ENCODE measurements at regions not wholly inside any gene's neighbourhood (a gene's known extent, or its start where the extent isn't known, plus 50 kb on each side); places are given as distances from the start of the nearest gene placed in this dataset.

DNA sequence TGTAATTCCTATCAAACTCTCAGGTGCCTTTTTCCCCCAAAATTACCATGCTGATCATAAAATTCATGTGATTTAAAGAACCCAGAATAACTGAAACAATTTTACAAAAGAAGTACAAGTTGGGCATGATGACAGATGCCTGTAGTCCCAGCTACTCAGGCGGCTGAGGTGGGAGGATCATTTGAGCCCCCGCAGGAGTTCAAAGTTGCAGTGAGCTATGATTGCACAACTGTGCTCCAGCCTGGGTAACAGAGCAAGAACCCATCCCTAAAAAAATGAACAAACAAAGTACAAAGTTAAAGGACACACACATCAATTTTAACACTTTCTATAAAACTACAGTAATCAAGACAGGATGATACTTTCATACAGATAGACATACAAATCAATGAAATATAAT lies 97.9 kb upstream of the LPAR1 start:
- Histone ChIP-seq H3K27ac (replicated peaks) (no peak overlapping the region), H3K4me3 (replicated peaks; ENCODE audit: insufficient read depth, low read length) (no peak overlapping the region), H3K27me3 (ENCODE audit: insufficient read depth, poor library complexity, severe bottlenecking) (no peaks in the 10 kb centered on the region)
- TF ChIP-seq, protein P1, sequence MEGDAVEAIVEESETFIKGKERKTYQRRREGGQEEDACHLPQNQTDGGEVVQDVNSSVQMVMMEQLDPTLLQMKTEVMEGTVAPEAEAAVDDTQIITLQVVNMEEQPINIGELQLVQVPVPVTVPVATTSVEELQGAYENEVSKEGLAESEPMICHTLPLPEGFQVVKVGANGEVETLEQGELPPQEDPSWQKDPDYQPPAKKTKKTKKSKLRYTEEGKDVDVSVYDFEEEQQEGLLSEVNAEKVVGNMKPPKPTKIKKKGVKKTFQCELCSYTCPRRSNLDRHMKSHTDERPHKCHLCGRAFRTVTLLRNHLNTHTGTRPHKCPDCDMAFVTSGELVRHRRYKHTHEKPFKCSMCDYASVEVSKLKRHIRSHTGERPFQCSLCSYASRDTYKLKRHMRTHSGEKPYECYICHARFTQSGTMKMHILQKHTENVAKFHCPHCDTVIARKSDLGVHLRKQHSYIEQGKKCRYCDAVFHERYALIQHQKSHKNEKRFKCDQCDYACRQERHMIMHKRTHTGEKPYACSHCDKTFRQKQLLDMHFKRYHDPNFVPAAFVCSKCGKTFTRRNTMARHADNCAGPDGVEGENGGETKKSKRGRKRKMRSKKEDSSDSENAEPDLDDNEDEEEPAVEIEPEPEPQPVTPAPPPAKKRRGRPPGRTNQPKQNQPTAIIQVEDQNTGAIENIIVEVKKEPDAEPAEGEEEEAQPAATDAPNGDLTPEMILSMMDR (IDR thresholded peaks at IDR 0.05; ENCODE audit: insufficient read depth, low read length), result no peak
- TF ChIP-seq GABPA (IDR thresholded peaks at IDR 0.05; ENCODE audit: low read depth) (no peak), SPI1 (IDR thresholded peaks at IDR 0.05; ENCODE audit: borderline replicate concordance, low read depth) (no peak), POLR2AphosphoS5 (IDR thresholded peaks at IDR 0.05; ENCODE audit: low read depth) (no peak)
- TF ChIP-seq, protein P2, sequence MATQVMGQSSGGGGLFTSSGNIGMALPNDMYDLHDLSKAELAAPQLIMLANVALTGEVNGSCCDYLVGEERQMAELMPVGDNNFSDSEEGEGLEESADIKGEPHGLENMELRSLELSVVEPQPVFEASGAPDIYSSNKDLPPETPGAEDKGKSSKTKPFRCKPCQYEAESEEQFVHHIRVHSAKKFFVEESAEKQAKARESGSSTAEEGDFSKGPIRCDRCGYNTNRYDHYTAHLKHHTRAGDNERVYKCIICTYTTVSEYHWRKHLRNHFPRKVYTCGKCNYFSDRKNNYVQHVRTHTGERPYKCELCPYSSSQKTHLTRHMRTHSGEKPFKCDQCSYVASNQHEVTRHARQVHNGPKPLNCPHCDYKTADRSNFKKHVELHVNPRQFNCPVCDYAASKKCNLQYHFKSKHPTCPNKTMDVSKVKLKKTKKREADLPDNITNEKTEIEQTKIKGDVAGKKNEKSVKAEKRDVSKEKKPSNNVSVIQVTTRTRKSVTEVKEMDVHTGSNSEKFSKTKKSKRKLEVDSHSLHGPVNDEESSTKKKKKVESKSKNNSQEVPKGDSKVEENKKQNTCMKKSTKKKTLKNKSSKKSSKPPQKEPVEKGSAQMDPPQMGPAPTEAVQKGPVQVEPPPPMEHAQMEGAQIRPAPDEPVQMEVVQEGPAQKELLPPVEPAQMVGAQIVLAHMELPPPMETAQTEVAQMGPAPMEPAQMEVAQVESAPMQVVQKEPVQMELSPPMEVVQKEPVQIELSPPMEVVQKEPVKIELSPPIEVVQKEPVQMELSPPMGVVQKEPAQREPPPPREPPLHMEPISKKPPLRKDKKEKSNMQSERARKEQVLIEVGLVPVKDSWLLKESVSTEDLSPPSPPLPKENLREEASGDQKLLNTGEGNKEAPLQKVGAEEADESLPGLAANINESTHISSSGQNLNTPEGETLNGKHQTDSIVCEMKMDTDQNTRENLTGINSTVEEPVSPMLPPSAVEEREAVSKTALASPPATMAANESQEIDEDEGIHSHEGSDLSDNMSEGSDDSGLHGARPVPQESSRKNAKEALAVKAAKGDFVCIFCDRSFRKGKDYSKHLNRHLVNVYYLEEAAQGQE (IDR thresholded peaks at IDR 0.05; ENCODE audit: insufficient replicate concordance, low read depth), result no peak
- DNase-seq (ENCODE audit: low read depth in 1 of 2, low spot score in 1 of 2), result no peak

DNA sequence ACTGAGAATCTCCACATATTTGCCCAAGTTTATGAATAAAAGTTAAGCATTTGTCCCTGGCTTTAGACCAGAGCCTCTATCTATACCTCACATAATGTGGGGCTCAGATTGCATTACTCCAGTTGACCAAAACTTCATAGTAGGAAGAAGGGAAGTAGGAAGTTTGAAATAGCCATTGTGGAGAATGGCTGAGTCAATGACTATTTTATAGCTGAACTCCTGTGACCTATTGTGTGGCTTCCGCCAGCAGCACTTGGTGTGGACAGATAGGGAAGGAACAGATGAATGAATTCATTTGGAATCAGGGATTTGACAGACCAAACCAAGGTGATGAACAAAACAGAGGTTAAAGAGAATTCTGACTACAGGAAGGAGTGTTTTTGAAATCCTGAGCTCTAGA lies 92.9 kb upstream of the LPAR1 start:
- no peak for DNase-seq (ENCODE audit: low read depth in 1 of 2, low spot score in 1 of 2)

DNA sequence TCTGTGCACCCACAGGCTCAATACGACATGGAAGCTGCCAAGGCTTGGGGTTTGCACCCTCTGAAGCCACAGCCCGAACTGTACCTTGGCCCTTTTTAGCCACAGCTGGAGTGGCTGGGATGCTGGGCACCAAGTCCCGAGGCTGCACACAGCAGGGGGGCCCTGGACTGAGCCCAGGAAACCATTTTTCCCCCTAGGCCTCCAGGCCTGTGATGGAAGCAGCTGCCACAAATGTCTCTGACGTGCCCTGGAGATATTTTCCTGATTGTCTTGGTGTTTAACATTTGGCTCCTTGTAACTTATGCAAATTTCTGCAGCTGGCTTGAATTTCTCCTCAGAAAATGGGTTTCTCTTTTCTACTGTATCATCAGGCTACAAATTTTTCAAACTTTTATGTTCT lies 82.3 kb upstream of the LPAR1 start:
- DNase-seq (ENCODE audit: low read depth in 1 of 2, low spot score in 1 of 2), result no peak
- H3K27me3 ChIP-seq (ENCODE audit: insufficient read depth, poor library complexity, severe bottlenecking), result no peaks in the 10 kb centered on the region
- no peak overlapping the region for H3K27ac ChIP-seq (replicated peaks)
- no peak overlapping the region for H3K4me3 ChIP-seq (replicated peaks; ENCODE audit: insufficient read depth, low read length)
- no peak for TF ChIP-seq GABPA (IDR thresholded peaks at IDR 0.05; ENCODE audit: low read depth)
- no peak for TF ChIP-seq POLR2AphosphoS5 (IDR thresholded peaks at IDR 0.05; ENCODE audit: low read depth)
- TF ChIP-seq, protein P2 (IDR thresholded peaks at IDR 0.05; ENCODE audit: insufficient replicate concordance, low read depth), result no peak
- TF ChIP-seq SPI1 (IDR thresholded peaks at IDR 0.05; ENCODE audit: borderline replicate concordance, low read depth), result no peak
- TF ChIP-seq, protein P1 (IDR thresholded peaks at IDR 0.05; ENCODE audit: insufficient read depth, low read length), result no peak

More for the DNA sequence above, 92.9 kb upstream of the LPAR1 start:
- Histone ChIP-seq H3K27ac (replicated peaks) (no peak overlapping the region), H3K27me3 (ENCODE audit: insufficient read depth, poor library complexity, severe bottlenecking) (no peaks in the 10 kb centered on the region), H3K4me3 (replicated peaks; ENCODE audit: insufficient read depth, low read length) (no peak overlapping the region)
- no peak for TF ChIP-seq SPI1 (IDR thresholded peaks at IDR 0.05; ENCODE audit: borderline replicate concordance, low read depth)
- TF ChIP-seq, protein P2 (IDR thresholded peaks at IDR 0.05; ENCODE audit: insufficient replicate concordance, low read depth), result no peak
- TF ChIP-seq POLR2AphosphoS5 (IDR thresholded peaks at IDR 0.05; ENCODE audit: low read depth), result no peak
- TF ChIP-seq, protein P1 (IDR thresholded peaks at IDR 0.05; ENCODE audit: insufficient read depth, low read length), result no peak
- TF ChIP-seq GABPA (IDR thresholded peaks at IDR 0.05; ENCODE audit: low read depth), result no peak

Data from HL-60 (cell line).